ENCODE measurements at regions not wholly inside any gene's neighbourhood (a gene's known extent, or its start where the extent isn't known, plus 50 kb on each side); places are given as distances from the start of the nearest gene placed in this dataset.

DNA sequence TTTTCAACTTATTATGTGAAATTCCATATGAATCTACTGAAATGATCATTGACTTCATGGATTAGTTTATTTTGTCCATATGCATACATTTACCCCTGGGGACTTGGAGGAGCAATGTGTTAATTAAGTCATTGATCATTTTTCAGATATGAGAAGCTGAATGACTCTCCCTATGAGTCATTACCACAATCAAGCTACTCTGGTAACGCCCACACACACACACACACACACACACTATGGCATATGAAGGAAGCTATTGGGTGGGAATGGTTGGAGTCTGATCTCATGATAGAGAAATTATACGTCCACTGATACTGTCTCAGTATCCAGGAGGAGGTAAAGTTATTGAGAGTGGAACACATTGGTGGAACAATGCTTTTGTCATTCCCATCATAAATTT is 528.9 kb downstream of the AGTPBP1 start:
- TF ChIP-seq ZFX (IDR thresholded peaks at IDR 0.05; ENCODE audit: borderline replicate concordance), result no peak
- TF ChIP-seq, protein P1, sequence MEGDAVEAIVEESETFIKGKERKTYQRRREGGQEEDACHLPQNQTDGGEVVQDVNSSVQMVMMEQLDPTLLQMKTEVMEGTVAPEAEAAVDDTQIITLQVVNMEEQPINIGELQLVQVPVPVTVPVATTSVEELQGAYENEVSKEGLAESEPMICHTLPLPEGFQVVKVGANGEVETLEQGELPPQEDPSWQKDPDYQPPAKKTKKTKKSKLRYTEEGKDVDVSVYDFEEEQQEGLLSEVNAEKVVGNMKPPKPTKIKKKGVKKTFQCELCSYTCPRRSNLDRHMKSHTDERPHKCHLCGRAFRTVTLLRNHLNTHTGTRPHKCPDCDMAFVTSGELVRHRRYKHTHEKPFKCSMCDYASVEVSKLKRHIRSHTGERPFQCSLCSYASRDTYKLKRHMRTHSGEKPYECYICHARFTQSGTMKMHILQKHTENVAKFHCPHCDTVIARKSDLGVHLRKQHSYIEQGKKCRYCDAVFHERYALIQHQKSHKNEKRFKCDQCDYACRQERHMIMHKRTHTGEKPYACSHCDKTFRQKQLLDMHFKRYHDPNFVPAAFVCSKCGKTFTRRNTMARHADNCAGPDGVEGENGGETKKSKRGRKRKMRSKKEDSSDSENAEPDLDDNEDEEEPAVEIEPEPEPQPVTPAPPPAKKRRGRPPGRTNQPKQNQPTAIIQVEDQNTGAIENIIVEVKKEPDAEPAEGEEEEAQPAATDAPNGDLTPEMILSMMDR (IDR thresholded peaks at IDR 0.05), result no peak
- H3K27ac ChIP-seq, result no peak overlapping the region

GRCh38 chr9:85212209-85212608 is 529.5 kb downstream of the AGTPBP1 start:
- no peak for TF ChIP-seq ZFX (IDR thresholded peaks at IDR 0.05; ENCODE audit: borderline replicate concordance)
- TF ChIP-seq, protein P1 (IDR thresholded peaks at IDR 0.05), result no peak
- H3K27ac ChIP-seq, result no peak overlapping the region

- TF ChIP-seq ZFX (IDR thresholded peaks at IDR 0.05; ENCODE audit: borderline replicate concordance), result no peak
- TF ChIP-seq, protein P1 (IDR thresholded peaks at IDR 0.05), result no peak
- no peak overlapping the region for H3K27ac ChIP-seq
Measured at GRCh38 chr9:85208666-85209065, 533.1 kb downstream of the AGTPBP1 start.

- no peak for TF ChIP-seq ZFX (IDR thresholded peaks at IDR 0.05; ENCODE audit: borderline replicate concordance)
- TF ChIP-seq, protein P1 (IDR thresholded peaks at IDR 0.05), result no peak
Measured at GRCh38 chr9:85204176-85204575, 534.6 kb downstream of the NTRK2 start.

GRCh38 chr9:85202596-85202995 is 533.1 kb downstream of the NTRK2 start:
- no peak for TF ChIP-seq ZFX (IDR thresholded peaks at IDR 0.05; ENCODE audit: borderline replicate concordance)
- TF ChIP-seq, protein P1 (IDR thresholded peaks at IDR 0.05), result no peak
- no peak overlapping the region for H3K27ac ChIP-seq

More at GRCh38 chr9:85204176-85204575, 534.6 kb downstream of the NTRK2 start:
- H3K27ac ChIP-seq, result no peak overlapping the region

- TF ChIP-seq, protein P1 (IDR thresholded peaks at IDR 0.05), result no peak
- H3K27ac ChIP-seq, result no peak overlapping the region
Measured at GRCh38 chr9:85200726-85201404, 531.3 kb downstream of the NTRK2 start.

GRCh38 chr9:85199866-85200495 is 530.5 kb downstream of the NTRK2 start:
- H3K27ac ChIP-seq, result no peak overlapping the region
- TF ChIP-seq, protein P1 (IDR thresholded peaks at IDR 0.05), result no peak
- TF ChIP-seq ZFX (IDR thresholded peaks at IDR 0.05; ENCODE audit: borderline replicate concordance), result no peak
